HG03342 (cell line): ENCODE measurements at regions not wholly inside any gene's neighbourhood (a gene's known extent, or its start where the extent isn't known, plus 50 kb on each side); places are given as distances from the start of the nearest gene placed in this dataset.
"Not testable (repeated sequence)": the region's sequence is repeated elsewhere in the genome, so short reads cannot be mapped to it uniquely, and the experiment has no call there.

Experiments used
- ATAC-seq: cut with Tn5 transposase; IDR thresholded peaks from one replicate; pipeline ENCODE4 v1.9.1; 2021; ENCODE audit warnings: mild to moderate bottlenecking, moderate library complexity; ENCODE audit not compliant: unreplicated experiment

DNA sequence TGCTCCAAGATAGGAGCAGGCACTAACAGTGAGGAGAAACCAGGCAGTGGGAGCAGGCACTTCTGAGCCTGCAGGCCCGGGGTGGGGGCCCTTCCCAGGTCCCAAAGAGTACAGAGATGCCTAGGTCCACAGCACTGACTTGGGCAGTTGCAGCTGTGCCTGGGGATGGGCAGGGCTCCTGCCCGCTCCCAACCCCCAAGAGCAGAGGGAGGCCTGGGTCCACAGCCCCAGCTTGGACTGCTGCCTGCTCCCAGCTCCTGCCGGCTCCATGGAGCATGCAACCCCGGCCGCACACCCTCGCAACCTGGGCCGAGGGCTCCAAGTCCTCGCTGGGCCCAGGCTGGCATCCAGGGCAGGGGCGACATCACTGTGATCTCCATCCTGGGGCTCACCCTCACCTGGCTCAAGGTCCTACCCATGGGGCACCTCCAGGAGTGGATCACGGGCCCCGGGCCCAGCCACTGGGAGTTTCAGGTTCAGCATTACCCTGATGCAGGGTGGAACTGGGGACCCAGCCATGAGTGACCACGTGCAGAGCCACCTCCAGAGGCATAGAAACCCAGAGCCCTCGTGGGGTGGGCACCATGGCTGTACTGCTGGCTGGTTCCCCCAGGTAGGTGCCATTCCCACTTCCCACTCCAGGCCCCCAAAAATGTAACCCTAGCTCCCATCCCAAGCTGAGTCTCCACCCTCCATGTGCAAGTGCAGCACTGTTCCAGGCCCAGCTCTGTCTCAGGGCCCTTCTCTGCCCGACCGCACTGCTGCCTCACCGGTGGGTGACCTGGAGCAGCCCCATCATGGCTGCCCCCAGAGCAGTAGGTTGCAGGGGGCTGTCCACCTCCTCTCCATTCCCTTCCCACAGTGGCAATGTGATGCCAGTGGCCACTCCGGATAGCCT lies 325.6 kb downstream of the NR4A2 start:
- ATAC-seq = no peak

DNA sequence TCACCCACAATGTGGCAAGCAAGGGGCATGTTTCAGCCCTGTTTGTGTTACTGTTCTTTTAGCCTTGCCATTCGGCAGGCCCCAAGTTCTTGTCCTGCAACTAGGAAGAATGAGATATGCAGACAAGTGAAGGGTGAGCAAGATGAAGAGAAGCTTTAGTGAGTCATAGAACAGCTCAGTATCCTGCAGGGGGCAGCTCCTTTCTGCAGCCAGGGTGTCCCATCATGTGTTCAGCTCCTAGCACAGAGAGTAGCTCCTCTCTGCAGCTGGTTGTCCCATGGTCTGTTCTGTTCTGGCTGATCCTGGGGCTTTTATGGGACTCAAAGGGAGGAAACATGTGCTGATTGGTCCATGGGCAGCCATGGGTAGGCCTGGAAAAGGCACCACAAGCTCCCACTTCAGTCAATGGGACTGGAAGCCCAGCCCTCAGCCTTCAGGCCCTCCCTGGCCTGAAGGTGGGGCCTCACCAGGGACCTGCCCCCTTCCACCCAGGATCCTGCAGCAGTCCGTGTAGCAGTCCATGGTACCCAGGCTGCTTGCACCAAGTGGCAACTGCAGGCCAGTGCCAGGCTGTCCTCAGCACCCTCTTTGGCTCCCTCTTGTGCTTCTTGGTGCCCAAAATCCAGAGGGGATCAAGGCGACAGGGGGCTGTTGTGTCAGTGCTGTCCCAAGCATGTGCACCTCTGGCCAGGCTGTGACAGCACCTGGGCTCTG lies 326.4 kb downstream of the NR4A2 start:
- no peak for ATAC-seq

DNA sequence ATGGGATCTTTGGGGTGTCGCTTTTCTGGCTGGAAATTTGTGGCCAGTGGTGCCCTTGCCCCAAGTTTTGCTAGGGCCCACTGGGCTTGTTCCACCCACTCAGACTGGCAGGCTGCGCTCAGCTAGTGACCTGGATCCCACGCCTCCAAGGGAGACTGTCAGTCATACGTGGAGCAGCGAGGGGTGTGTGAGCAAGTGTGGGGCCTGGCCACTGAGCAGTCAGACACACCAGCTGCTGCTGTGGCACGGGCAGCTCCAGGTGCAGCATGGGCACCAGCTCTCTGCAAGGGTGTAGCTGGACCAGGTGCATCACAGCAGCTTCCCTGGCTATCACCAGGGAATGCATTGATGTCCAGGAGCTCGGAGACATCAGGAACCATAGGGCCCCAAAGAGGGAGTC lies 327.0 kb downstream of the NR4A2 start:
- no peak for ATAC-seq

DNA sequence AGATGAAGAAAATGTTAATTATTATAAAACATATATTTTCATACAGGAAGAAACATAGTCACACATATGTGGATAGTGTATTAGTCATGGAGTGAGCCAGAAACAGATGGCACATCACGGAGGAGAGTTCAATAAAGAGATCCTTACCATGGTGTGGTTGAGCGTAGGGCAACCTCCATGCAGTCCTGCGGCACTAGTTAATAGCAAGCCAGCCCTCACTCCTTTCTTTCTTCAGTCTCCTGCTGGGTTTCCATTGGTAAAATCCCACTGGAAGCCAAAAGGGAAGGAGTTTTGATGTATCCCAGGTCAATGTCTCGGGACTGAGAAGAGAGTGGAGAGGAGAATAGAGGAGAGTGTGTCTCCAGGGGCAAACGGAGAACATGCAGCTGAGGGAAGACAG lies 328.1 kb downstream of the NR4A2 start:
- no peak for ATAC-seq

DNA sequence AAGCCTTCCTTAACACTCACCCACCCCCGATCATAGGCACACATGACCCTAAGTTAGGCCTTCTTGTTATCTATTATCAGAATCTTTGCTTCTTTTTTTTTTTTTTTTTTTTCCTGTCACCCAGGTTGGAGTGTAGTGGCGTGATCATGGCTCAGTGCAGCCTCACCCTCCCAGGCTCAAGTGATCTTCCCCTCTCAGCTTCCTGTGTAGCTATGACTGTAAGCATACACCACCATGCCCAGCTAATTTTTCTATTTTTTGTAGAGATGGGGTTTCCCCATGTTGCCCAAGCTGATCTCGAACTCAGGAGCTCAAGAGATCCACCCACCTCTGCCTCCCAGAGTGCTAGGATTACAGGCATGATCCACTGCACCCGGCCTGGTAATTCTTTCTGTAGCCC lies 328.7 kb downstream of the NR4A2 start:
- ATAC-seq = no peak

DNA sequence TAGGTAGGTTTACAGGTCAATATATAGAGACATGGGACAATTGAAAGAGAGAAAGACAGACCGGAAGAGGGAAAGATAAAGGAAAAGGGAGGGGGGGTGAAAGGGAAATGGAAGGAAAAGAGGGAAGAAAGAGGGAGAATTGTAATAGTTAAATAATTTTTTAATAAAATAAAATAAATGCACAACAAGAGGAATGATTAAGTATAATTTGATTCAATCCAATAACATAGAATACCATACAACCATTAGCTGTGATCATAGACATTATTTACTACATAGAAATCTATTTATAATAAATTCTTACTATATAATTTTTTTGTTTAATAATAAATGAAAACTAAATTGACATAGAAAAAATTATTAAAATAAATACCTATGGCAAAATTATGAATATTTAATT lies 330.7 kb downstream of the NR4A2 start:
- ATAC-seq = no peak

DNA sequence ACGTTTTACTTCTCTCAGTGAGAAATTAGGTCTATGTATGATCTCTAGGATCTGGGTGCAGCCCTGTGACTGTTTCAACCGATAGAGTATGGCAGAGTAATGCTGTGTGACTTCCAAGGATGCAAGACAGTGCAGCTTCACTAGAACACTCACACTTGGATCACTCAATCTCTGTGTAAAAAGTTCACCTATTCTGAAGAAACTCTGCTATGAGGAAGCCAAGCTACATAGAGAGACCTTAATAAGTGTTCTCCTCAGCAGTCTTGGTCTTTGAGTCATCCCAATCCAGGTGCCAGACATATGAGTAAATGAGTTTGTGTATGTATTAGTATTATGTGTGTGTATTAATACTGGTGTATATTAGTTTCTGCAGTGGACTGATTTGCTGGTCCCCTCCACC lies 335.0 kb downstream of the NR4A2 start:
- no peak for ATAC-seq

DNA sequence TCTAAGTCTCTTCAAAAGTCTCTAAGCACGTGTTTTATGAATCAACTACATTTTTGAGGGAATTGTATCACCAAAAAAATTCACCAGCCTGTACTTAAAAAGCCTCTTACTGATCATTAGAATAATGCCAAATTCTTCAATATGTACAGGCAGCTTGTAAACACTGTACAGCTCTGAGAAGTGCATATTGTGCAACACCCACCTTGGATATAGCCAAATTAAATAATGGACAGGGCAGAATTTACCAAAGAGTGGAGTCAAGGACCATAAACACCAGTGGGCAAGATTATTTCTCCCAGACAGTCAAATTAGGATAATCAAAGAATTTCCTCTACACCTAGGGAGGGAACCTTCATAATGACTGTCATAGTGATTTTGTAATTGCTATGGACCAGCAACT lies 338.2 kb downstream of the NR4A2 start:
- ATAC-seq = no peak

DNA sequence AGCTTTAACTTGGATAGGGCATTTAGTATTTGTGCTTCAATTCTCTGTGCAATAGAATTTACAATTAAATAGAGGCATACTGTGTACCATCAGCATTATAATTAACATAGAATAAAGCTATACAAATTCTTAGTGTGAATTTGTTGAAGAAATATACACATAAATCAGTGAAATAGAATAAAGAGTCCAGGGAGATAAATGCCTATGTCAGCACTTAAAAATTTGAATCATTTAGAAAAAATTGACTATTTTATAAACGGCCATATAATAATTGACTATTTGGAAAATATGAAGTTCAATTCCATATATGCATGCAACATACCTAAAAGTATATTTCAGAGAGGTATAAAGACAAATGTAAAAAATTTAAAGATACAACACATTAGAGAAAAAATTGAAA lies 348.7 kb downstream of the NR4A2 start:
- no peak for ATAC-seq

DNA sequence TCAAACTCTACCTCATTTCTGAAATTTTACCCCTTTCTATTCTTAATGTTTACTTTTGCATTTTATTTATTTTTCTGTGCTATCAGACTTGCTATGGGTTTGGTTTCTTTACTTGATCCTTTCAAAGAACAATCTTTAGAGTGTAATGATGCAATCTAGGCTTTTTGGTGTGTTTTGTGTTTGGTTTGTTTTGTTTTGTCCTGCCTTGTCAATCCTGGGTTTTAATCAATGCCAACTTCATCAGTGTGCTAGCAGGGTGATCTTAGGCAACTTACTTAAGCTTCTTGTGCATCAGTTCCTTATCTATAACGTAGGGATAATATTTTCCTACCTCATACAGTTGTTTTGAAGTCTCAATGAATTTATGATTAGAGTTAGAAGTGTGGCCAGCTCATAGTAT lies 350.4 kb downstream of the NR4A2 start:
- no peak for ATAC-seq

DNA sequence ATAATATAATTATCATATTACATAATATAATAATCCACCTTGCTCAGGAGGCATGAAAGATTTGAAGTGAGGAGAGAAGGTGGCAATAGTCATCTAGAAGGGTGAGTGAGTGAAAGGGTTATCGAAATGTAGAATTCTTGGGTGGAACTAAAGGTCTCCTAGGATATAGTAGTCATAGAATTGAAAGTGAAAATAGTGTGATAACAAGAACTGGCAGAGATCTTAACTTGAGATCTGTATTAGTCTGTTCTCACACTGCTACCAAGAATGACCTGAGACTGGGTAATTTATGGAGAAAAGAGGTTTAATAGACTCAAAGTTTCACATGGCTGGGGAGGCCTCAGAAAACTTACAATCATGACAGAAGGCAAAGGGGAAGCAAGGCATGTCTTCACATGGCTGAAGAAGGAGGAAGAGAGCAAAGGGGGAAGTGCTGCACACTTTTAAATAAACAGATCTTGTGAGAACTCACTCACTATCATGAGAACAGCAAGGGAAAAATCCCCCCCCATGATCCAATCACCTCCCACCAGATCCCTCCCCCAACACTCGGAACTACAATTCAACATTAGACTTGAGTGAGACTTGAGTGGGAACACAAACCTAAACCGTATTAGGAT lies 351.5 kb downstream of the NR4A2 start:
- ATAC-seq = peak; percentile 86

DNA sequence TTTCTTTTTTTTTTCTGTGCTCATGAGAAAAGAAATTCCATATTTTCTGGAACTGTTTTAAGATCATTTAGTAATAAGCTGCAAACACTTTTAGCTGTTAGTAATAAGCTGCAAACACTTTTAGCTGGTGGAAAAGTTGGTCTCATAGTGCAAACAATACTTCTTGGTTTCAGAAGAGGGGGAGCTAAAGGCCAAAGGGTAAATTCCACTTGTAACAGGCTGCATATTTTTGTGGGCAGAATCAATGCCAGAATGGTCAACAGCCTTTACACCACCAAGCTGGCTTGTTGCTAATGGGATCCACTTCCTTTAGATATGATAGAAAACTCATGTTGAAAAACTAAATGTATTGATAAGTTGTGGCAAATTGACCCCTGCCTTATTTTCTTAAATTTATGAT lies 356.8 kb downstream of the NR4A2 start:
- no peak for ATAC-seq

DNA sequence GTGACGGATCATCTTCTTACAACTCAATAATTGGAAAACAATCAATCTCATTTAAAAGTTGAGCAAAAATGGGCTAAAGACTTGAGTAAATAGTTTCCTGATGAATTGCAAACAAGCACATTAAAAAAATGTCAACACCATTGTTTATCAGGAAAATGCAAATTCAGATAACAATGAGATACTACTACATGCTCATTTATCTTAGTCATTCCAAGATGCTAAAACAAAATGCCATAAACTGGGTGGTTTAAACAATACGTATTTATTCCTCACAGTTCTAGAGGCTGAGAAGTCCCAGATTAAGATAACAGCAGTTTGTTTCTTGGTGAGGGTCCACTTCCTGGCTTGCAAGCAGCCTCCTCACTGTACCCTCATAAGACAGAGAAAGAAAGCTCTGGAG lies 359.6 kb downstream of the NR4A2 start:
- no peak for ATAC-seq

DNA sequence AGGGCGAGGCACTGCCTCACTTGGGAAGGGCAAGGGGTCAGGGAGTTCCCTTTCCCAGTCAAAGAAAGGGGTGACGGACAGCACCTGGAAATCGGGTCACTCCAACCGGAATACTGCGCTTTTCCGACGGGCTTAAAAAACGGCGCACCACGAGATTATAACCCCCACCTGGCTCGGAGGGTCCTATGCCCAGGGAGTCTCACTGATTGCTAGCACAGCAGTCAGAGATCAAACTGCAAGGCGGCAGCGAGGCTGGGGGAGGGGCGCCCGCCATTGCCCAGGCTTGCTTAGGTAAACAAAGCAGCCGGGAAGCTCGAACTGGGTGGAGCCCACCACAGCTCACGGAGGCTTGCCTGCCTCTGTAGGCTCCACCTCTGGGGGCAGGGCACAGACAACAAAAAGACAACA lies 366.5 kb downstream of the NR4A2 start:
- ATAC-seq = not testable (repeated sequence)

DNA sequence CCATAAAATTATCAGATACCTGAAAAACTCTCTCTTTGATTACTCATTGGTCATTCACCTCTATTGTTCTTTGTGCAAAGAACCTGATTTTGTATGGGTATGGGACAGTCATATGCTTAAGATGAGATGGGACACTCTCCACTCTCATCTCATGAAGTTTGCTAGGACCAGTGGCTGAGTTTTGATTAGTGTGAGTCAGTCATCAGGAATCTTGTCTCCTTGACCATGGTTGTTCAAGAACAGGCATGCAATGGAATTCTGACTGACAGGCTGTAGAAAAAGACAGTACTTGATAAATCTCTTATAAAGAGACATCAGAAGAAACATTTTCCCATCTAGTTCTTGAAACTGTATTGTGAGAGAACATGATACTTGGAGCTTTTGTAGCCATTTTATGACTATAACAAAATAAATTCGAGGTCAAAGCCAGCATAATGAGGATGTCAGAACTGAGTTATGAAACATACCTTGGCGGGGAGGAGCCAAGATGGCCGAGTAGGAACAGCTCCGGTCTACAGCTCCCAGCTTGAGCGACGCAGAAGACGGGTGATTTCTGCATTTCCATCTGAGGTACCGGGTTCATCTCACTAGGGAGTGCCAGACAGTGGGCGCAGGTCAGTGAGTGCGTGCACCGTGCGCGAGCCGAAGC lies 367.0 kb downstream of the NR4A2 start:
- ATAC-seq = no peak

DNA sequence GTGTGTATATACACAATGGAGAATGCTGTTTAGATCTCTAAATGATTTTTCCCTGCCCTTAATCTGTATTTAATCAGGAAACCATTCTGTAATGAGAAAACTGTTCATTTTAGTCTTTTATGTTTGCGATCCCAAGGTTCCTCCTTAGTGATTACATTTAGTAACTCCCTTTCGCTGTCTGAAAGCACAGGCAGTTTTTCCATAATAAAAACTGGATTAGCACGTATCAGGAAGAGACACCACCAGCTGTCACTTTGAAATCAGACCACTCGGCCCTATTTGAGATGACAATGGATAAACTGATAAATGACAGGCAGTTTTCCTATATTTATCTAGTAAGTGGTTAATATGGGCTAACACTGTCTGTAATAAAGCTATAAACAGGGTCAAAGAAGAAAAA lies 370.9 kb downstream of the NR4A2 start:
- ATAC-seq = no peak

DNA sequence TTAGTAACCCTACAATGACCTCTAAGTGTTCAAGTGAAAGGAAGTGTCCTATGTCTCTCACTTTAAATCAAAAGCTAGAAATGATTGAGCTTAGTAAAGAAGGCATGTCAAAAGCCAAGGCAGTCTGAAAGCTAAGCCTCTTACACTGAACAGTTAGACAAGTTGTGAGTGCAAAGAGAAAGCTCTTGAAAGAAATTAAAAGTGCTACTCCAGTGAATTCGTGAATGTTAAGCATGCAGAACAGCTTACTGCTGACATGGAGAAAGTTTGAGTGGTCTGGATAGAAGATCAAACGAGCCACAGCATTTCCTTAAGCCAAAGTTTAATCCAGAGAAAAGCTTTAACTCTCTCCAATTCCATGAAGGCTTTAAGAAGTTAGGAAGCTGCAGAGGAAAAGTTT lies 373.7 kb downstream of the NR4A2 start:
- no peak for ATAC-seq

DNA sequence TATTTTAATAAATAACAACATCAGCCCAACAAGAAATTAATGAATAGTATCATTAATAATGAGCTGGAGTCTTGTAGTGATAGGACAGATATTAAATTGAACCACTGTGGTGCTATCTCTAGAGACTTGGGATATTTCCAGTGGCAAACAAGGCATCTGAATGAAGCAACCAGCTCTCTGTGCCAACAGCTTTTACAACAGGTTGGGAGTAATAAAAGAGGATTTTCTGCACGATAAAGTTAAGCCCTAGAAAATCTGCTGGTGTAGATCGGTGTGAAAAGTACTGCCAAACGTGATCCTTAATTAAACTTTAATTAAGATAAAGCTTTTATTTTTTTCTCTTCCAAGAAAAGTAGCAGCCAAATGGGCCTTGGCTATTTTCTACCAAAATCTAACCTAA lies 385.5 kb downstream of the NR4A2 start:
- ATAC-seq = no peak

DNA sequence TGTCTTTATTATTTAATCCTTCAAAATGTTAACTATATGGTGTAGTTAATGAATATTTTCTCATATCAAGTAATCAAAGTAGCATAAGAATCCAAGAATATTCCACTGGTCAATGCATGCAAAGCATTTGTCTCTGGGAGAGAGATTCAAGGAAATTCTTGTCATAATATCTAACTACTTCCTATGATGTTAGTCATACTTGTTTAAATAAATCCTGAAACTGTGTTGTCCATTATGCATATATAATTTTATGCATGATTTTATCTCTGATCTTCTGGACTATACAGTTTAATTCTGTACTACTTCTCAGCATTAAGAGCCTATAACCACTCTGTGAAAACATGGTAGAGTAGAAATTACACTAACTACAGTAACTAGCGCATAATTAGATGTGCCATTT lies 388.3 kb downstream of the NR4A2 start:
- no peak for ATAC-seq

DNA sequence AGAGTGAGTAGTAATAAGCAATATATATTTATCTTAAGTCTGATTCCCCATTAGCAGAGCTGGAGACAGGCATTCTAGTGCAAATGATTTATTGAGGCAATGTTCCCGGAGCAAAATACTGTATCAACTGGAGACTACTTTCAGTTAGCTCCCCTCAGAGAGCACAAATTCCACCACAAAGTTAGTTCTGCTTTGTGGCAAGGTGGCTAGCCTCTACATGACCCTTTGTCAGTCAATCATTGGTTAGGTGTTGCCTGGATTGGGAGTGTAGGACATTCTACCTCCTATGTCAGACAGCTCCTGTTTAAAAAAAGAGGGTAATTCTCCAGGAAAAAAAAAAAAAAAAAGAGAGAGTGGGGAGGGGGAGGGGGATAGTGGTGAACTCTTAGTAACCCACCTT lies 402.2 kb downstream of the NR4A2 start:
- ATAC-seq = no peak

DNA sequence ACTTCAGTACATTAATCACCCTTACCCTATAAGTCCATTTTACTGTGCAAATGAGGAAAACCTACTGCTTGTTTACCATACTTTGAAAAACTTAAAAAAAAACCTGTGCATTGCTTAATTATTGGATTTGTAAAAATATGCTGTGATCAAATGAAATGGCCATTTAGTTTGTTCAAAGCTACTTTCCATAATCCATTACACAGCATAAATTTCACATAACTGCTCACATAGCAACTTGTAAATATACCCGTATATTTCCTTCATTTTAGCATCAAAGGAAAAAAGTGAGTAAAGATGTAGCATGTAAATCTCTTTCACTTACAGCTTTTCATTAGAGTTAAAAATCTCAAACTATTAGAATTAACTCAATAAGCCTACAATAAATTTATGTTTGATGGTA lies 415.1 kb downstream of the NR4A2 start:
- no peak for ATAC-seq
